SH-SY5Y (cell line): ENCODE measurements at regions not wholly inside any gene's neighbourhood (a gene's known extent, or its start where the extent isn't known, plus 50 kb on each side); places are given as distances from the start of the nearest gene placed in this dataset.

Experiments used
- GATA2 ChIP-seq: IDR thresholded peaks from 2 replicates; pipeline ENCODE4 v1.6.1; 2011; ENCODE audit warnings: mild to moderate bottlenecking, low read depth, low read length
- GATA3 ChIP-seq: IDR thresholded peaks from 2 replicates; pipeline ENCODE4 v1.6.1; 2011; ENCODE audit warnings: low read depth, mild to moderate bottlenecking, low read length, moderate library complexity

DNA sequence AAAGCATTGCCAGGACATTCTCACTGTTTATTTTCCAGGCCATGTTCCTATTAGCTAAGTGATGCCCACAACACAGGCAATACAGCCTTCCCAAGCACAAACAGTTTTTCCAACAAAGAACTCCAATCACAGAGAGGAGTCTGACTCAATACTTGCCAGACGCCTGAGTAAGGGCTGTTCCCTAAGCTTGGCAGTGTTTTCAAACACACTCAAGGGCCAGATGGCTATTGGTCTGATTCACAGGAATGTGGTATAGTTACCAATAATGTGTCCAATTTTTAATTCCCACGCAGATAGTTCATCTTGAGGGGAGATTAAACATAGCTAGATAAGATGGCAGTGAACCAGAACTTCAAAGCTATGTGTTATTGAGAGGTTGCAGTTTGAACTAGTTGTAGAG lies 381.0 kb downstream of the SNAPC1 start:
- TF ChIP-seq GATA3: no peak
- no peak for TF ChIP-seq GATA2
